ENCODE measurements at regions not wholly inside any gene's neighbourhood (a gene's known extent, or its start where the extent isn't known, plus 50 kb on each side); places are given as distances from the start of the nearest gene placed in this dataset.

GRCh38 chr9:16329671-16330113 lies 540.8 kb downstream of the BNC2 start:
- Mint-ChIP-seq H3K9me3 (peaks cover 0 to 2% of the 10 kb centered on the region in 2 donors), H3K27ac (no peak overlapping the region), H3K36me3 (ENCODE audit: insufficient read depth in 2 of 2) (no peaks in the 10 kb centered on the region), H3K4me1 (ENCODE audit: low read depth) (no peaks in the 10 kb centered on the region), H3K4me3 (no peak overlapping the region), H3K27me3 (ENCODE audit: low read depth) (no peaks in the 10 kb centered on the region)
- no peak for DNase-seq
- ATAC-seq (replicated peaks in 1 of 2): no peak

GRCh38 chr9:16331031-16331430 lies 539.4 kb downstream of the BNC2 start:
- no peak for DNase-seq
- H3K36me3 Mint-ChIP-seq (ENCODE audit: insufficient read depth in 2 of 2): no peaks in the 10 kb centered on the region
- no peak for ATAC-seq (replicated peaks in 1 of 2)
- no peaks in the 10 kb centered on the region for H3K27me3 Mint-ChIP-seq (ENCODE audit: low read depth)
- no peaks in the 10 kb centered on the region for H3K4me1 Mint-ChIP-seq (ENCODE audit: low read depth)
- H3K4me3 Mint-ChIP-seq: no peak overlapping the region
- H3K27ac Mint-ChIP-seq: no peak overlapping the region
- no peaks in the 10 kb centered on the region for H3K9me3 Mint-ChIP-seq

GRCh38 chr9:16331527-16331926 lies 538.9 kb downstream of the BNC2 start:
- ATAC-seq (replicated peaks in 1 of 2): no peak
- no peak overlapping the region for H3K27ac Mint-ChIP-seq
- H3K36me3 Mint-ChIP-seq (ENCODE audit: insufficient read depth in 2 of 2): no peaks in the 10 kb centered on the region
- no peaks in the 10 kb centered on the region for H3K27me3 Mint-ChIP-seq (ENCODE audit: low read depth)
- peaks cover 0 to 2% of the 10 kb centered on the region in 2 donors for H3K9me3 Mint-ChIP-seq
- no peak overlapping the region for H3K4me3 Mint-ChIP-seq
- no peaks in the 10 kb centered on the region for H3K4me1 Mint-ChIP-seq (ENCODE audit: low read depth)
- no peak for DNase-seq

GRCh38 chr9:16333691-16334090 lies 536.8 kb downstream of the BNC2 start:
- DNase-seq: no peak
- peaks cover 0 to 2% of the 10 kb centered on the region in 2 donors for H3K9me3 Mint-ChIP-seq
- H3K4me3 Mint-ChIP-seq: no peak overlapping the region
- no peak overlapping the region for H3K27ac Mint-ChIP-seq
- no peak for ATAC-seq (replicated peaks in 1 of 2)
- H3K36me3 Mint-ChIP-seq (ENCODE audit: insufficient read depth in 2 of 2): no peaks in the 10 kb centered on the region
- no peaks in the 10 kb centered on the region for H3K4me1 Mint-ChIP-seq (ENCODE audit: low read depth)
- no peaks in the 10 kb centered on the region for H3K27me3 Mint-ChIP-seq (ENCODE audit: low read depth)

- Mint-ChIP-seq H3K27ac (no peak overlapping the region), H3K27me3 (ENCODE audit: low read depth) (no peaks in the 10 kb centered on the region), H3K4me1 (ENCODE audit: low read depth) (no peaks in the 10 kb centered on the region), H3K4me3 (no peak overlapping the region), H3K36me3 (ENCODE audit: insufficient read depth in 2 of 2) (no peaks in the 10 kb centered on the region), H3K9me3 (peaks cover 0 to 3% of the 10 kb centered on the region in 2 donors)
- no peak for DNase-seq
- ATAC-seq (replicated peaks in 1 of 2): no peak
These were observed 534.5 kb downstream of the BNC2 start for GRCh38 chr9:16335788-16336580.

- Mint-ChIP-seq H3K4me3 (no peak overlapping the region), H3K9me3 (peaks cover 0 to 3% of the 10 kb centered on the region in 2 donors), H3K27ac (no peak overlapping the region), H3K4me1 (ENCODE audit: low read depth) (no peaks in the 10 kb centered on the region), H3K27me3 (ENCODE audit: low read depth) (no peaks in the 10 kb centered on the region), H3K36me3 (ENCODE audit: insufficient read depth in 2 of 2) (no peaks in the 10 kb centered on the region)
- ATAC-seq (replicated peaks in 1 of 2) (no peak), DNase-seq (no peak)
These were observed 533.6 kb downstream of the BNC2 start for GRCh38 chr9:16336833-16337232.

GRCh38 chr9:16337322-16338029 lies 533.0 kb downstream of the BNC2 start:
- Mint-ChIP-seq H3K27ac (no peak overlapping the region), H3K27me3 (ENCODE audit: low read depth) (no peaks in the 10 kb centered on the region), H3K36me3 (ENCODE audit: insufficient read depth in 2 of 2) (no peaks in the 10 kb centered on the region), H3K4me1 (ENCODE audit: low read depth) (no peaks in the 10 kb centered on the region), H3K4me3 (no peak overlapping the region), H3K9me3 (peaks cover 0 to 3% of the 10 kb centered on the region in 2 donors)
- DNase-seq (no peak), ATAC-seq (replicated peaks in 1 of 2) (no peak)

GRCh38 chr9:16341177-16341576 lies 529.3 kb downstream of the BNC2 start:
- no peak overlapping the region for H3K27ac Mint-ChIP-seq
- no peaks in the 10 kb centered on the region for H3K4me1 Mint-ChIP-seq (ENCODE audit: low read depth)
- H3K9me3 Mint-ChIP-seq: peaks cover 0 to 2% of the 10 kb centered on the region in 2 donors
- H3K27me3 Mint-ChIP-seq (ENCODE audit: low read depth): no peaks in the 10 kb centered on the region
- H3K36me3 Mint-ChIP-seq (ENCODE audit: insufficient read depth in 2 of 2): no peaks in the 10 kb centered on the region
- ATAC-seq (replicated peaks in 1 of 2) (no peak), DNase-seq (no peak)
- H3K4me3 Mint-ChIP-seq: no peak overlapping the region

- Mint-ChIP-seq H3K27me3 (ENCODE audit: low read depth) (no peaks in the 10 kb centered on the region), H3K27ac (no peak overlapping the region), H3K36me3 (ENCODE audit: insufficient read depth in 2 of 2) (no peaks in the 10 kb centered on the region), H3K4me1 (ENCODE audit: low read depth) (no peaks in the 10 kb centered on the region), H3K4me3 (no peak overlapping the region), H3K9me3 (peaks cover 0 to 1% of the 10 kb centered on the region in 2 donors)
- ATAC-seq (replicated peaks in 1 of 2) (no peak), DNase-seq (no peak)
These were observed 528.0 kb downstream of the BNC2 start for GRCh38 chr9:16342246-16343020.

- H3K36me3 Mint-ChIP-seq (ENCODE audit: insufficient read depth in 2 of 2): no peaks in the 10 kb centered on the region
- peaks cover 0 to 1% of the 10 kb centered on the region in 2 donors for H3K9me3 Mint-ChIP-seq
- H3K27me3 Mint-ChIP-seq (ENCODE audit: low read depth): no peaks in the 10 kb centered on the region
- no peaks in the 10 kb centered on the region for H3K4me1 Mint-ChIP-seq (ENCODE audit: low read depth)
- no peak overlapping the region for H3K4me3 Mint-ChIP-seq
- no peak for DNase-seq
- no peak for ATAC-seq (replicated peaks in 1 of 2)
- H3K27ac Mint-ChIP-seq: no peak overlapping the region
These were observed 526.9 kb downstream of the BNC2 start for GRCh38 chr9:16343249-16344237.

- H3K27ac Mint-ChIP-seq: no peak overlapping the region
- H3K27me3 Mint-ChIP-seq (ENCODE audit: low read depth): no peaks in the 10 kb centered on the region
- H3K4me1 Mint-ChIP-seq (ENCODE audit: low read depth): no peaks in the 10 kb centered on the region
- H3K9me3 Mint-ChIP-seq: no peaks in the 10 kb centered on the region
- DNase-seq (no peak), ATAC-seq (replicated peaks in 1 of 2) (no peak)
- H3K4me3 Mint-ChIP-seq: no peak overlapping the region
- no peaks in the 10 kb centered on the region for H3K36me3 Mint-ChIP-seq (ENCODE audit: insufficient read depth in 2 of 2)
These were observed 526.1 kb downstream of the BNC2 start for GRCh38 chr9:16344343-16344742.

GRCh38 chr9:16345902-16346301 lies 524.6 kb downstream of the BNC2 start:
- Mint-ChIP-seq H3K27ac (no peak overlapping the region), H3K9me3 (no peaks in the 10 kb centered on the region), H3K4me1 (ENCODE audit: low read depth) (no peaks in the 10 kb centered on the region), H3K4me3 (no peak overlapping the region), H3K36me3 (ENCODE audit: insufficient read depth in 2 of 2) (no peaks in the 10 kb centered on the region), H3K27me3 (ENCODE audit: low read depth) (no peaks in the 10 kb centered on the region)
- DNase-seq (no peak), ATAC-seq (replicated peaks in 1 of 2) (no peak)

Data from activated T-cell treated with anti-CD3 and anti-CD28 coated beads, Interleukin-2, amount 50 U/mL, for 72 hours (primary cell).